Large intestine (tissue), 3 donors: ENCODE measurements at regions not wholly inside any gene's neighbourhood (a gene's known extent, or its start where the extent isn't known, plus 50 kb on each side); places are given as distances from the start of the nearest gene placed in this dataset.

ENCODE experiments used
- DNase-seq, 2 donors: peaks; one replicate each; pipeline versions ENCODE4 v3.0.0 to v3.0.0-alpha.2; 2013
- H3K27ac ChIP-seq: one replicate; pipeline ENCODE4 v1.5.1; 2013; ENCODE audit warnings: low read length
- H3K27me3 ChIP-seq: 2 replicates; pipeline ENCODE4 v1.6.1; 2013; ENCODE audit warnings: low read length; ENCODE audit not compliant: control insufficient read depth, insufficient read depth
- H3K36me3 ChIP-seq: 2 replicates; pipeline ENCODE4 v1.6.1; 2013; ENCODE audit warnings: low read length; ENCODE audit not compliant: control insufficient read depth, insufficient read depth
- H3K4me1 ChIP-seq: one replicate; pipeline ENCODE4 v1.6.1; 2013; ENCODE audit warnings: low read length; ENCODE audit not compliant: control insufficient read depth, insufficient read depth
- H3K4me3 ChIP-seq: one replicate; pipeline ENCODE4 v1.5.1; 2013; ENCODE audit warnings: low read length
- H3K9me3 ChIP-seq: one replicate; pipeline ENCODE4 v1.6.1; 2013; ENCODE audit warnings: mild to moderate bottlenecking, low read depth, low read length, moderate library complexity; ENCODE audit not compliant: control insufficient read depth
- WGBS: methylation state at CpG from one replicate; pipeline ENCODE4 v1.1.5; 2013; ENCODE audit warnings: low lambda C conversion rate; ENCODE audit not compliant: insufficient coverage; 5-methylcytosine and 5-hydroxymethylcytosine counted together

GRCh38 chr1:94721240-94721639, 98.9 kb upstream of the SLC44A3 start:
- no CpG with 5 or more reads among the region's 7 CpGs for WGBS
- Histone ChIP-seq H3K27me3 (no peaks in the 10 kb centered on the region), H3K27ac (no peak overlapping the region), H3K4me1 (peaks cover 7% of the 10 kb centered on the region), H3K36me3 (no peaks in the 10 kb centered on the region), H3K4me3 (no peak overlapping the region), H3K9me3 (no peaks in the 10 kb centered on the region)
- no peak for DNase-seq

- H3K4me3 ChIP-seq = no peak overlapping the region
- H3K4me1 ChIP-seq = peaks cover 7% of the 10 kb centered on the region
- no peaks in the 10 kb centered on the region for H3K36me3 ChIP-seq
- no peaks in the 10 kb centered on the region for H3K9me3 ChIP-seq
- H3K27ac ChIP-seq = no peak overlapping the region
- no CpG with 5 or more reads among the region's 7 CpGs for WGBS
- no peak for DNase-seq
- no peaks in the 10 kb centered on the region for H3K27me3 ChIP-seq
Measured at GRCh38 chr1:94719926-94720793, 100.0 kb upstream of the SLC44A3 start.

- no peak overlapping the region for H3K27ac ChIP-seq
- no peak overlapping the region for H3K4me3 ChIP-seq
- peaks cover under 1% of the 10 kb centered on the region for H3K36me3 ChIP-seq
- no peaks in the 10 kb centered on the region for H3K9me3 ChIP-seq
- 100% methylated on average over 1 of the region's 2 CpGs for WGBS
- H3K27me3 ChIP-seq = no peaks in the 10 kb centered on the region
- no peak for DNase-seq
- H3K4me1 ChIP-seq = peaks cover 11% of the 10 kb centered on the region
Measured at GRCh38 chr1:94716965-94717364, 103.2 kb upstream of the SLC44A3 start.

GRCh38 chr1:94715321-94715720, 104.8 kb upstream of the SLC44A3 start:
- WGBS = no CpG with 5 or more reads among the region's 5 CpGs
- DNase-seq = no peak
- H3K4me3 ChIP-seq = no peak overlapping the region
- H3K9me3 ChIP-seq = no peaks in the 10 kb centered on the region
- peaks cover 11% of the 10 kb centered on the region for H3K4me1 ChIP-seq
- no peaks in the 10 kb centered on the region for H3K27me3 ChIP-seq
- peaks cover 2% of the 10 kb centered on the region for H3K36me3 ChIP-seq
- no peak overlapping the region for H3K27ac ChIP-seq

GRCh38 chr1:94714552-94714951, 105.6 kb upstream of the SLC44A3 start:
- Histone ChIP-seq H3K9me3 (no peaks in the 10 kb centered on the region), H3K36me3 (peaks cover 2% of the 10 kb centered on the region), H3K27ac (peak overlapping the region; percentile 76), H3K27me3 (no peaks in the 10 kb centered on the region), H3K4me1 (peaks cover 11% of the 10 kb centered on the region), H3K4me3 (no peak overlapping the region)
- no peak for DNase-seq
- WGBS = no CpG with 5 or more reads among the region's 4 CpGs

- no peaks in the 10 kb centered on the region for H3K27me3 ChIP-seq
- no peaks in the 10 kb centered on the region for H3K9me3 ChIP-seq
- H3K4me3 ChIP-seq = no peak overlapping the region
- peaks cover 11% of the 10 kb centered on the region for H3K4me1 ChIP-seq
- peak overlapping the region; percentile 76 for H3K27ac ChIP-seq
- no peak for DNase-seq
- peaks cover 2% of the 10 kb centered on the region for H3K36me3 ChIP-seq
- WGBS = no CpG with 5 or more reads among the region's 5 CpGs
Measured at GRCh38 chr1:94714152-94714551, 106.0 kb upstream of the SLC44A3 start.

GRCh38 chr1:94713472-94714141, 106.5 kb upstream of the SLC44A3 start:
- H3K27ac ChIP-seq = peak overlapping the region; percentile 76
- peaks cover 2% of the 10 kb centered on the region for H3K36me3 ChIP-seq
- 0% methylated on average over 1 of the region's 7 CpGs for WGBS

GRCh38 chr1:94709891-94710581, 110.1 kb upstream of the SLC44A3 start:
- H3K36me3 ChIP-seq = peaks cover 2% of the 10 kb centered on the region
- no peak overlapping the region for H3K4me3 ChIP-seq
- WGBS = no CpG with 5 or more reads among the region's 8 CpGs
- no peaks in the 10 kb centered on the region for H3K27me3 ChIP-seq
- no peak for DNase-seq
- peaks cover 24% of the 10 kb centered on the region for H3K4me1 ChIP-seq
- H3K27ac ChIP-seq = no peak overlapping the region
- no peaks in the 10 kb centered on the region for H3K9me3 ChIP-seq

More at GRCh38 chr1:94713472-94714141, 106.5 kb upstream of the SLC44A3 start:
- Histone ChIP-seq H3K4me1 (peaks cover 11% of the 10 kb centered on the region), H3K27me3 (no peaks in the 10 kb centered on the region), H3K9me3 (no peaks in the 10 kb centered on the region), H3K4me3 (no peak overlapping the region)
- DNase-seq = peak; percentile 94 to 97

- no peak overlapping the region for H3K27ac ChIP-seq
- DNase-seq = no peak
- peaks cover 5% of the 10 kb centered on the region for H3K36me3 ChIP-seq
- H3K4me3 ChIP-seq = no peak overlapping the region
- 80% methylated on average over 2 of the region's 8 CpGs for WGBS
- no peaks in the 10 kb centered on the region for H3K9me3 ChIP-seq
- peaks cover 19% of the 10 kb centered on the region for H3K4me1 ChIP-seq
- H3K27me3 ChIP-seq = no peaks in the 10 kb centered on the region
Measured at GRCh38 chr1:94708811-94709210, 111.3 kb upstream of the SLC44A3 start.

- Histone ChIP-seq H3K27ac (no peak overlapping the region), H3K4me3 (no peak overlapping the region), H3K27me3 (no peaks in the 10 kb centered on the region), H3K9me3 (no peaks in the 10 kb centered on the region), H3K4me1 (peaks cover 16% of the 10 kb centered on the region), H3K36me3 (peaks cover 5% of the 10 kb centered on the region)
- no peak for DNase-seq
- WGBS = no CpG with 5 or more reads among the region's 2 CpGs
Measured at GRCh38 chr1:94708299-94708685, 111.9 kb upstream of the SLC44A3 start.
